GM10266 (cell line): ENCODE measurements at regions not wholly inside any gene's neighbourhood (a gene's known extent, or its start where the extent isn't known, plus 50 kb on each side); places are given as distances from the start of the nearest gene placed in this dataset.

Source experiments
- DNase-seq: peaks from one replicate; pipeline ENCODE4 v3.0.0; 2012; ENCODE audit errors: extremely low spot score
- CTCF ChIP-seq: IDR thresholded peaks from 2 replicates; pipeline ENCODE4 v1.5.1; 2012; ENCODE audit warnings: mild to moderate bottlenecking, low read depth; ENCODE audit not compliant: control insufficient read depth, insufficient read depth; ENCODE audit errors: missing control alignments

- no peak for TF ChIP-seq CTCF
- DNase-seq, result no peak
These were observed 495.1 kb upstream of the FRG1 start for GRCh38 chr4:189445613-189446012.

GRCh38 chr4:189463734-189464133 is 476.9 kb upstream of the FRG1 start:
- TF ChIP-seq CTCF, result no peak
- DNase-seq, result no peak

- no peak for DNase-seq
- TF ChIP-seq CTCF, result no peak
These were observed 446.3 kb upstream of the FRG1 start for GRCh38 chr4:189494407-189494806.

GRCh38 chr4:189497516-189497915 is 443.2 kb upstream of the FRG1 start:
- no peak for TF ChIP-seq CTCF
- DNase-seq, result no peak

- no peak for DNase-seq
- TF ChIP-seq CTCF, result no peak
These were observed 442.7 kb upstream of the FRG1 start for GRCh38 chr4:189497996-189498395.

- DNase-seq, result no peak
- TF ChIP-seq CTCF, result no peak
These were observed 442.2 kb upstream of the FRG1 start for GRCh38 chr4:189498457-189498856.

GRCh38 chr4:189499696-189500095 is 441.0 kb upstream of the FRG1 start:
- TF ChIP-seq CTCF, result no peak
- no peak for DNase-seq
